Lung (tissue), 11 donors: ENCODE measurements at regions not wholly inside any gene's neighbourhood (a gene's known extent, or its start where the extent isn't known, plus 50 kb on each side); places are given as distances from the start of the nearest gene placed in this dataset.
"Not testable (repeated sequence)": the region's sequence is repeated elsewhere in the genome, so short reads cannot be mapped to it uniquely, and the experiment has no call there.

ENCODE experiments used
- ATAC-seq: fragments of 200-7000 bp; cut with Tn5 transposase; one replicate; pipeline ENCODE4 v1.9.1; 2020; ENCODE audit warnings: moderate number of reproducible peaks; ENCODE audit not compliant: insufficient read depth, low FRiP score
- DNase-seq, 3 donors: peaks; one replicate each; pipeline ENCODE4 v3.0.0-alpha.2; 2013 to 2017
- H3K27ac ChIP-seq, 2 donors: one replicate each; pipeline ENCODE4 v1.5.1; 2013; ENCODE audit warnings: mild to moderate bottlenecking in 2 of 2, moderate library complexity in 2 of 2, control low read depth in 1 of 2, inconsistent platforms in 1 of 2, low read depth in 1 of 2, low read length in 1 of 2
- H3K27me3 ChIP-seq, 3 donors: one replicate each; pipeline ENCODE4 v1.5.1; 2013; ENCODE audit warnings: low read length in 2 of 3; ENCODE audit not compliant: control insufficient read depth in 3 of 3, insufficient read depth in 3 of 3
- H3K36me3 ChIP-seq, 4 donors: one replicate each; pipeline ENCODE4 v1.5.1; 2013; ENCODE audit warnings: low read length in 4 of 4, mild to moderate bottlenecking in 1 of 4, moderate library complexity in 1 of 4; ENCODE audit not compliant: control insufficient read depth in 4 of 4, insufficient read depth in 4 of 4
- H3K4me1 ChIP-seq, 5 donors: one replicate each; pipeline ENCODE4 v1.5.1; 2013; ENCODE audit warnings: low read length in 5 of 5, mild to moderate bottlenecking in 2 of 5, moderate library complexity in 1 of 5; ENCODE audit not compliant: control insufficient read depth in 5 of 5, insufficient read depth in 5 of 5
- H3K4me3 ChIP-seq: one replicate; pipeline ENCODE4 v1.5.1; 2013; ENCODE audit warnings: mild to moderate bottlenecking, control low read depth, moderate library complexity
- H3K9ac ChIP-seq, 2 donors: one replicate each; pipeline ENCODE4 v1.5.1; 2013; ENCODE audit warnings: low read length in 2 of 2, control low read depth in 1 of 2; ENCODE audit not compliant: insufficient read depth in 1 of 2
- H3K9me3 ChIP-seq, 4 donors: one replicate each; pipeline ENCODE4 v1.5.1; 2013; ENCODE audit warnings: low read length in 3 of 4, mild to moderate bottlenecking in 1 of 4, moderate library complexity in 1 of 4; ENCODE audit not compliant: control insufficient read depth in 4 of 4, insufficient read depth in 3 of 4
- CTCF ChIP-seq: IDR thresholded peaks from 2 replicates; pipeline ENCODE4 v1.5.1; 2012; ENCODE audit warnings: mild to moderate bottlenecking; ENCODE audit errors: control extremely low read depth, extremely low read depth
- WGBS, 2 donors: extraction: QIAGEN DNeasy Blood & Tissue Kit; methylation state at CpG; one replicate each; pipeline ENCODE4 v1.1.7; 2013; 5-methylcytosine and 5-hydroxymethylcytosine counted together
- donor health status: control.
- donor health status: control.
- donor health status: Bipolar disorder and iron deficiency.
- donor health status: healthy.
- donor health status: DM: yes; HTN: yes; CAD: no.

GRCh38 chr10:3259499-3259898 lies 86.9 kb upstream of the PITRM1 start:
- H3K4me3 ChIP-seq: no peak overlapping the region
- no peak overlapping the region for H3K27ac ChIP-seq
- H3K27me3 ChIP-seq: no peaks in the 10 kb centered on the region
- H3K9ac ChIP-seq: no peak overlapping the region
- peaks cover 0 to 2% (median 0%) of the 10 kb centered on the region in 4 donors for H3K9me3 ChIP-seq
- TF ChIP-seq CTCF: no peak
- no peak for ATAC-seq
- peaks cover 0 to 11% (median 0%) of the 10 kb centered on the region in 5 donors for H3K4me1 ChIP-seq
- H3K36me3 ChIP-seq: no peaks in the 10 kb centered on the region
- DNase-seq: no peak
- 96% methylated on average over 11 of the region's 11 CpGs for WGBS, 2 donors

DNA sequence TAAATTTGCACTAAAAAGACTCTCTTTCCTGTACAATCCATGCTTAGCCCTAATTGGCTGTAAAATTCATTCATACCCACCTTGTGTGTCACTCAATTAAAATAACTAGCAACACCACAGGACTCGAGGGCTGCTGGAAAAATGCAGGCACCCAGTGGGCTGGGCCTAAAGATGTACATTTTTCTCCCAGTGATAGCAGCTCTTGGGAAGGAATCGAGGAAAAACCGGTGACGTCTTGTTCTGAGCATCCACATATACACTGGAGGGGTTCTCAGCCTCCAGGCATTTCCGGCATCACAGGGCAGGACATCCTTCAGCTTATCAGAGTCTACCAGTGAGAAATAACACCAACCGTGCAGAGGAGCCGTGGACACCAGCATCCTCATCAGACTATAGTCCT lies 85.8 kb upstream of the PITRM1 start:
- no peak for TF ChIP-seq CTCF
- Histone ChIP-seq H3K36me3 (no peaks in the 10 kb centered on the region), H3K9me3 (peaks cover 0 to 2% (median 0%) of the 10 kb centered on the region in 4 donors), H3K9ac (no peak overlapping the region), H3K27me3 (no peaks in the 10 kb centered on the region), H3K4me1 (peaks cover 0 to 11% (median 0%) of the 10 kb centered on the region in 5 donors), H3K4me3 (no peak overlapping the region), H3K27ac (no peak overlapping the region)
- no peak for ATAC-seq
- DNase-seq: no peak
- 84 to 85% methylated on average over 7 of the region's 7 CpGs for WGBS, 2 donors

- Histone ChIP-seq H3K9ac (no peak overlapping the region), H3K4me3 (no peak overlapping the region), H3K27me3 (no peaks in the 10 kb centered on the region), H3K9me3 (no peaks in the 10 kb centered on the region), H3K4me1 (peaks cover 0 to 11% (median 0%) of the 10 kb centered on the region in 5 donors), H3K27ac (no peak overlapping the region), H3K36me3 (no peaks in the 10 kb centered on the region)
- 84 to 94% methylated on average over 4 of the region's 4 CpGs for WGBS, 2 donors
- TF ChIP-seq CTCF: no peak
- ATAC-seq: no peak
- no peak for DNase-seq
Measured at GRCh38 chr10:3255616-3256015, 83.0 kb upstream of the PITRM1 start.

- Histone ChIP-seq H3K4me3 (no peak overlapping the region), H3K36me3 (no peaks in the 10 kb centered on the region), H3K9ac (no peak overlapping the region), H3K4me1 (peaks cover 0 to 11% (median 0%) of the 10 kb centered on the region in 5 donors), H3K9me3 (no peaks in the 10 kb centered on the region), H3K27ac (no peak overlapping the region), H3K27me3 (no peaks in the 10 kb centered on the region)
- ATAC-seq: no peak
- 83 to 86% methylated on average over 5 of the region's 5 CpGs for WGBS, 2 donors
- TF ChIP-seq CTCF: no peak
- DNase-seq: peak in 2 of 3 donors; percentile 39
Measured at GRCh38 chr10:3255075-3255474, 82.5 kb upstream of the PITRM1 start.

- not testable (repeated sequence) for H3K9me3 ChIP-seq, H3K36me3 ChIP-seq, H3K9ac ChIP-seq, ATAC-seq, H3K4me3 ChIP-seq, H3K27me3 ChIP-seq, DNase-seq, H3K27ac ChIP-seq
- WGBS, 2 donors: 92 to 96% methylated on average over 3 of the region's 3 CpGs
- peaks cover 0 to 11% (median 0%) of the 10 kb centered on the region in 5 donors for H3K4me1 ChIP-seq
Measured at GRCh38 chr10:3253974-3254373, 81.4 kb upstream of the PITRM1 start.
